ENCODE measurements at regions not wholly inside any gene's neighbourhood (a gene's known extent, or its start where the extent isn't known, plus 50 kb on each side); places are given as distances from the start of the nearest gene placed in this dataset.

DNA sequence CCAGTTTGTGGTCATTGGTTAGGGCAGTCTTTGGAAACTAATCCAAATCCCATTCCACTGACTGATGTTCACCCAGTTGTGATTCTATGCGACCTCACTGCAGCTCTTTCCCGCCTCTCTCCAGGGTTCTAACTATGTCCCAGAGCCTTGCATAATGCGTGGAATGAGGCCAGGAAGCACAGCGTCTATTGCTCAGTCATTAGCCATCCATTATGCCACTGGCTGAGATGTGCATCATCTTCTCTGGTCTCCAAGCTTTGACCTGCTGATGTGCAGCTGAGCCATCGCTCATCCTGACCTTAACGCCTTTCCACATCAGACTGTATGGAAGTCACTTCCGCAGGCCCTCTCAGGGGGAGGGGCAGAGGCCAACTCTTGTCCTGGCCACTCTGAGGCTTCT, 115.4 kb upstream of the VRK1 start:
- no peak for TF ChIP-seq RAD21 (CRISPR knock-in tag; conservative IDR thresholded peaks at IDR 0.05 in 1 of 2, IDR thresholded peaks at IDR 0.05 in 1 of 2)
- TF ChIP-seq, protein P1, sequence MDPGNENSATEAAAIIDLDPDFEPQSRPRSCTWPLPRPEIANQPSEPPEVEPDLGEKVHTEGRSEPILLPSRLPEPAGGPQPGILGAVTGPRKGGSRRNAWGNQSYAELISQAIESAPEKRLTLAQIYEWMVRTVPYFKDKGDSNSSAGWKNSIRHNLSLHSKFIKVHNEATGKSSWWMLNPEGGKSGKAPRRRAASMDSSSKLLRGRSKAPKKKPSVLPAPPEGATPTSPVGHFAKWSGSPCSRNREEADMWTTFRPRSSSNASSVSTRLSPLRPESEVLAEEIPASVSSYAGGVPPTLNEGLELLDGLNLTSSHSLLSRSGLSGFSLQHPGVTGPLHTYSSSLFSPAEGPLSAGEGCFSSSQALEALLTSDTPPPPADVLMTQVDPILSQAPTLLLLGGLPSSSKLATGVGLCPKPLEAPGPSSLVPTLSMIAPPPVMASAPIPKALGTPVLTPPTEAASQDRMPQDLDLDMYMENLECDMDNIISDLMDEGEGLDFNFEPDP (CRISPR knock-in tag; IDR thresholded peaks at IDR 0.05) = no peak
- no peak for TF ChIP-seq POLR2A (conservative IDR thresholded peaks at IDR 0.05)
- TF ChIP-seq, protein P2, sequence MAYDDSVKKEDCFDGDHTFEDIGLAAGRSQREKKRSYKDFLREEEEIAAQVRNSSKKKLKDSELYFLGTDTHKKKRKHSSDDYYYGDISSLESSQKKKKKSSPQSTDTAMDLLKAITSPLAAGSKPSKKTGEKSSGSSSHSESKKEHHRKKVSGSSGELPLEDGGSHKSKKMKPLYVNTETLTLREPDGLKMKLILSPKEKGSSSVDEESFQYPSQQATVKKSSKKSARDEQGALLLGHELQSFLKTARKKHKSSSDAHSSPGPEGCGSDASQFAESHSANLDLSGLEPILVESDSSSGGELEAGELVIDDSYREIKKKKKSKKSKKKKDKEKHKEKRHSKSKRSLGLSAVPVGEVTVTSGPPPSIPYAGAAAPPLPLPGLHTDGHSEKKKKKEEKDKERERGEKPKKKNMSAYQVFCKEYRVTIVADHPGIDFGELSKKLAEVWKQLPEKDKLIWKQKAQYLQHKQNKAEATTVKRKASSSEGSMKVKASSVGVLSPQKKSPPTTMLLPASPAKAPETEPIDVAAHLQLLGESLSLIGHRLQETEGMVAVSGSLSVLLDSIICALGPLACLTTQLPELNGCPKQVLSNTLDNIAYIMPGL (CRISPR knock-in tag; IDR thresholded peaks at IDR 0.05) = no peak
- no peak for TF ChIP-seq NR3C1 (CRISPR knock-in tag; IDR thresholded peaks at IDR 0.05)
- no peak for TF ChIP-seq MAFK (IDR thresholded peaks at IDR 0.05; ENCODE audit: low read length)
- TF ChIP-seq PHF20 (IDR thresholded peaks at IDR 0.05; ENCODE audit: partially characterized antibody) = no peak
- TF ChIP-seq, protein P3, sequence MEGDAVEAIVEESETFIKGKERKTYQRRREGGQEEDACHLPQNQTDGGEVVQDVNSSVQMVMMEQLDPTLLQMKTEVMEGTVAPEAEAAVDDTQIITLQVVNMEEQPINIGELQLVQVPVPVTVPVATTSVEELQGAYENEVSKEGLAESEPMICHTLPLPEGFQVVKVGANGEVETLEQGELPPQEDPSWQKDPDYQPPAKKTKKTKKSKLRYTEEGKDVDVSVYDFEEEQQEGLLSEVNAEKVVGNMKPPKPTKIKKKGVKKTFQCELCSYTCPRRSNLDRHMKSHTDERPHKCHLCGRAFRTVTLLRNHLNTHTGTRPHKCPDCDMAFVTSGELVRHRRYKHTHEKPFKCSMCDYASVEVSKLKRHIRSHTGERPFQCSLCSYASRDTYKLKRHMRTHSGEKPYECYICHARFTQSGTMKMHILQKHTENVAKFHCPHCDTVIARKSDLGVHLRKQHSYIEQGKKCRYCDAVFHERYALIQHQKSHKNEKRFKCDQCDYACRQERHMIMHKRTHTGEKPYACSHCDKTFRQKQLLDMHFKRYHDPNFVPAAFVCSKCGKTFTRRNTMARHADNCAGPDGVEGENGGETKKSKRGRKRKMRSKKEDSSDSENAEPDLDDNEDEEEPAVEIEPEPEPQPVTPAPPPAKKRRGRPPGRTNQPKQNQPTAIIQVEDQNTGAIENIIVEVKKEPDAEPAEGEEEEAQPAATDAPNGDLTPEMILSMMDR (IDR thresholded peaks at IDR 0.05 in 2 of 3, conservative IDR thresholded peaks at IDR 0.05 in 1 of 3; ENCODE audit: insufficient read depth in 2 of 3, low read depth in 1 of 3, low read length in 3 of 3) = no peak
- TF ChIP-seq CHD1 (IDR thresholded peaks at IDR 0.05; ENCODE audit: low read length) = no peak
- TF ChIP-seq GABPA (tag; conservative IDR thresholded peaks at IDR 0.05; ENCODE audit: low read depth) = no peak
- no peak for TF ChIP-seq ESRRB (CRISPR knock-in tag; IDR thresholded peaks at IDR 0.05; ENCODE audit: borderline replicate concordance)
- TF ChIP-seq, protein P4, sequence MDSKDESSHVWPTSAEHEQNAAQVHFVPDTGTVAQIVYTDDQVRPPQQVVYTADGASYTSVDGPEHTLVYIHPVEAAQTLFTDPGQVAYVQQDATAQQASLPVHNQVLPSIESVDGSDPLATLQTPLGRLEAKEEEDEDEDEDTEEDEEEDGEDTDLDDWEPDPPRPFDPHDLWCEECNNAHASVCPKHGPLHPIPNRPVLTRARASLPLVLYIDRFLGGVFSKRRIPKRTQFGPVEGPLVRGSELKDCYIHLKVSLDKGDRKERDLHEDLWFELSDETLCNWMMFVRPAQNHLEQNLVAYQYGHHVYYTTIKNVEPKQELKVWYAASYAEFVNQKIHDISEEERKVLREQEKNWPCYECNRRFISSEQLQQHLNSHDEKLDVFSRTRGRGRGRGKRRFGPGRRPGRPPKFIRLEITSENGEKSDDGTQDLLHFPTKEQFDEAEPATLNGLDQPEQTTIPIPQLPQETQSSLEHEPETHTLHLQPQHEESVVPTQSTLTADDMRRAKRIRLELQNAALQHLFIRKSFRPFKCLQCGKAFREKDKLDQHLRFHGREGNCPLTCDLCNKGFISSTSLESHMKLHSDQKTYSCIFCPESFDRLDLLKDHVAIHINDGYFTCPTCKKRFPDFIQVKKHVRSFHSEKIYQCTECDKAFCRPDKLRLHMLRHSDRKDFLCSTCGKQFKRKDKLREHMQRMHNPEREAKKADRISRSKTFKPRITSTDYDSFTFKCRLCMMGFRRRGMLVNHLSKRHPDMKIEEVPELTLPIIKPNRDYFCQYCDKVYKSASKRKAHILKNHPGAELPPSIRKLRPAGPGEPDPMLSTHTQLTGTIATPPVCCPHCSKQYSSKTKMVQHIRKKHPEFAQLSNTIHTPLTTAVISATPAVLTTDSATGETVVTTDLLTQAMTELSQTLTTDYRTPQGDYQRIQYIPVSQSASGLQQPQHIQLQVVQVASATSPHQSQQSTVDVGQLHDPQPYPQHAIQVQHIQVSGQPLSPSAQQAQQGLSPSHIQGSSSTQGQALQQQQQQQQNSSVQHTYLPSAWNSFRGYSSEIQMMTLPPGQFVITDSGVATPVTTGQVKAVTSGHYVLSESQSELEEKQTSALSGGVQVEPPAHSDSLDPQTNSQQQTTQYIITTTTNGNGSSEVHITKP (IDR thresholded peaks at IDR 0.05; ENCODE audit: partially characterized antibody) = no peak
- TF ChIP-seq EP300 (IDR thresholded peaks at IDR 0.05; ENCODE audit: low read length) = no peak

All from K562 (cell line).